ENCODE measurements at regions not wholly inside any gene's neighbourhood (a gene's known extent, or its start where the extent isn't known, plus 50 kb on each side); places are given as distances from the start of the nearest gene placed in this dataset.
"Not testable (repeated sequence)": the region's sequence is repeated elsewhere in the genome, so short reads cannot be mapped to it uniquely, and the experiment has no call there.

- DNase-seq (ENCODE audit: low read depth in 3 of 3), result no peak
These were observed 198.4 kb upstream of the MEF2C start for GRCh38 chr5:89081360-89081759.

GRCh38 chr5:89080467-89081116, 197.6 kb upstream of the MEF2C start:
- no peak for DNase-seq (ENCODE audit: low read depth in 3 of 3)

- DNase-seq (ENCODE audit: low read depth in 3 of 3), result no peak
These were observed 190.1 kb upstream of the MEF2C start for GRCh38 chr5:89072842-89073672.

GRCh38 chr5:89071941-89072331, 189.0 kb upstream of the MEF2C start:
- no peak for DNase-seq (ENCODE audit: low read depth in 3 of 3)

- no peak for DNase-seq (ENCODE audit: low read depth in 3 of 3)
These were observed 188.3 kb upstream of the MEF2C start for GRCh38 chr5:89071101-89071940.

GRCh38 chr5:89069591-89069990, 186.6 kb upstream of the MEF2C start:
- no peak for DNase-seq (ENCODE audit: low read depth in 3 of 3)

GRCh38 chr5:89067362-89067761, 184.4 kb upstream of the MEF2C start:
- no peak for DNase-seq (ENCODE audit: low read depth in 3 of 3)

GRCh38 chr5:89065919-89066318, 182.9 kb upstream of the MEF2C start:
- no peak for DNase-seq (ENCODE audit: low read depth in 3 of 3)

- DNase-seq (ENCODE audit: low read depth in 3 of 3), result no peak
These were observed 181.8 kb upstream of the MEF2C start for GRCh38 chr5:89064736-89065135.

GRCh38 chr5:89064054-89064453, 181.1 kb upstream of the MEF2C start:
- no peak for DNase-seq (ENCODE audit: low read depth in 3 of 3)

GRCh38 chr5:89060768-89061167, 177.8 kb upstream of the MEF2C start:
- DNase-seq (ENCODE audit: low read depth in 3 of 3), result no peak

GRCh38 chr5:89059274-89059673, 176.3 kb upstream of the MEF2C start:
- DNase-seq (ENCODE audit: low read depth in 3 of 3), result no peak

- DNase-seq (ENCODE audit: low read depth in 3 of 3), result no peak
These were observed 172.7 kb upstream of the MEF2C start for GRCh38 chr5:89055695-89056085.

GRCh38 chr5:89055015-89055694, 172.2 kb upstream of the MEF2C start:
- DNase-seq (ENCODE audit: low read depth in 3 of 3), result no peak

- DNase-seq (ENCODE audit: low read depth in 3 of 3), result no peak
These were observed 170.6 kb upstream of the MEF2C start for GRCh38 chr5:89053547-89053946.

- not testable (repeated sequence) for DNase-seq (ENCODE audit: low read depth in 3 of 3)
These were observed 167.1 kb upstream of the MEF2C start for GRCh38 chr5:89050062-89050461.

- DNase-seq (ENCODE audit: low read depth in 3 of 3), result no peak
These were observed 164.6 kb upstream of the MEF2C start for GRCh38 chr5:89047571-89047970.

GRCh38 chr5:89045216-89045615, 162.2 kb upstream of the MEF2C start:
- DNase-seq (ENCODE audit: low read depth in 3 of 3), result no peak

- no peak for DNase-seq (ENCODE audit: low read depth in 3 of 3)
These were observed 161.8 kb upstream of the MEF2C start for GRCh38 chr5:89044674-89045200.

- no peak for DNase-seq (ENCODE audit: low read depth in 3 of 3)
These were observed 160.7 kb upstream of the MEF2C start for GRCh38 chr5:89043676-89044075.

GRCh38 chr5:89042746-89043145, 159.8 kb upstream of the MEF2C start:
- DNase-seq (ENCODE audit: low read depth in 3 of 3), result no peak

- DNase-seq (ENCODE audit: low read depth in 3 of 3), result no peak
These were observed 159.0 kb upstream of the MEF2C start for GRCh38 chr5:89041976-89042375.
